ENCODE measurements at regions not wholly inside any gene's neighbourhood (a gene's known extent, or its start where the extent isn't known, plus 50 kb on each side); places are given as distances from the start of the nearest gene placed in this dataset.

GRCh38 chr6:8821981-8822381 is 386.6 kb upstream of the SLC35B3 start:
- Histone ChIP-seq H3K9me3 (ENCODE audit: low read length) (no peaks in the 10 kb centered on the region), H3K9me2 (replicated peaks; ENCODE audit: low read length) (no peaks in the 10 kb centered on the region), H3K4me3 (ENCODE audit: low read length) (no peak overlapping the region), H3K4me1 (ENCODE audit: insufficient read depth, low read length) (no peaks in the 10 kb centered on the region), H2AFZ (ENCODE audit: low read length) (no peak overlapping the region), H3F3A (ENCODE audit: low read length, unreplicated experiment) (no peaks in the 10 kb centered on the region), H3K4me2 (ENCODE audit: low read length) (no peak overlapping the region), H4K20me1 (ENCODE audit: low read length) (no peaks in the 10 kb centered on the region), H3K27ac (ENCODE audit: low read length) (no peak overlapping the region), H3K36me3 (ENCODE audit: low read depth, low read length) (no peaks in the 10 kb centered on the region), H3K79me2 (ENCODE audit: low read length) (no peaks in the 10 kb centered on the region), H3K27me3 (ENCODE audit: low read length) (peaks cover 21% of the 10 kb centered on the region; the same call in 1 of the 2 replicates), H3K9ac (ENCODE audit: low read length) (no peak overlapping the region)
- DNase-seq (no peak), ATAC-seq (no peak)
- BruUV-seq (replicated peaks), result no TSS peak
- POLR2A ChIA-PET (ENCODE audit: unreplicated experiment), result no interaction called here
- intact Hi-C loops (cut with micrococcal nuclease), result no loop called here
- no peak for TF ChIP-seq CTCF (conservative IDR thresholded peaks at IDR 0.05; ENCODE audit: low read depth, low read length)
- TF ChIP-seq EZH2 (IDR thresholded peaks at IDR 0.05; ENCODE audit: low read length, unreplicated experiment), result no peak
- TF ChIP-seq EZH2phosphoT487 (IDR thresholded peaks at IDR 0.05; ENCODE audit: borderline replicate concordance, low read length), result no peak
- CTCF ChIA-PET, result no interaction called here

GRCh38 chr6:8820313-8820712 is 385.0 kb upstream of the SLC35B3 start:
- CTCF ChIA-PET, result no interaction called here
- Histone ChIP-seq H3F3A (ENCODE audit: low read length, unreplicated experiment) (no peaks in the 10 kb centered on the region), H3K4me1 (ENCODE audit: insufficient read depth, low read length) (no peaks in the 10 kb centered on the region), H3K9me2 (replicated peaks; ENCODE audit: low read length) (no peaks in the 10 kb centered on the region), H3K27ac (ENCODE audit: low read length) (no peak overlapping the region), H3K9ac (ENCODE audit: low read length) (no peak overlapping the region), H3K4me3 (ENCODE audit: low read length) (no peak overlapping the region), H3K36me3 (ENCODE audit: low read depth, low read length) (no peaks in the 10 kb centered on the region), H3K4me2 (ENCODE audit: low read length) (no peak overlapping the region), H3K27me3 (ENCODE audit: low read length) (peaks cover 20% of the 10 kb centered on the region; the same call in 1 of the 2 replicates), H3K9me3 (ENCODE audit: low read length) (no peaks in the 10 kb centered on the region), H2AFZ (ENCODE audit: low read length) (no peak overlapping the region), H4K20me1 (ENCODE audit: low read length) (no peaks in the 10 kb centered on the region), H3K79me2 (ENCODE audit: low read length) (no peaks in the 10 kb centered on the region)
- DNase-seq (no peak), ATAC-seq (no peak)
- TF ChIP-seq EZH2 (IDR thresholded peaks at IDR 0.05; ENCODE audit: low read length, unreplicated experiment) (no peak), EZH2phosphoT487 (IDR thresholded peaks at IDR 0.05; ENCODE audit: borderline replicate concordance, low read length) (no peak), CTCF (conservative IDR thresholded peaks at IDR 0.05; ENCODE audit: low read depth, low read length) (no peak)
- intact Hi-C loops (cut with micrococcal nuclease), result no loop called here
- POLR2A ChIA-PET (ENCODE audit: unreplicated experiment), result no interaction called here
- no TSS peak for BruUV-seq (replicated peaks)

- POLR2A ChIA-PET (ENCODE audit: unreplicated experiment), result no interaction called here
- H3F3A ChIP-seq (ENCODE audit: low read length, unreplicated experiment), result no peaks in the 10 kb centered on the region
- no peak overlapping the region for H3K4me3 ChIP-seq (ENCODE audit: low read length)
- no peak overlapping the region for H3K27ac ChIP-seq (ENCODE audit: low read length)
- TF ChIP-seq EZH2phosphoT487 (IDR thresholded peaks at IDR 0.05; ENCODE audit: borderline replicate concordance, low read length) (no peak), EZH2 (IDR thresholded peaks at IDR 0.05; ENCODE audit: low read length, unreplicated experiment) (no peak), CTCF (conservative IDR thresholded peaks at IDR 0.05; ENCODE audit: low read depth, low read length) (no peak)
- no peaks in the 10 kb centered on the region for H3K79me2 ChIP-seq (ENCODE audit: low read length)
- H3K36me3 ChIP-seq (ENCODE audit: low read depth, low read length), result no peaks in the 10 kb centered on the region
- peaks cover 11% of the 10 kb centered on the region; the same call in 1 of the 2 replicates for H3K27me3 ChIP-seq (ENCODE audit: low read length)
- no peak overlapping the region for H3K9ac ChIP-seq (ENCODE audit: low read length)
- H3K4me1 ChIP-seq (ENCODE audit: insufficient read depth, low read length), result no peaks in the 10 kb centered on the region
- no peak for ATAC-seq
- CTCF ChIA-PET, result no interaction called here
- DNase-seq, result no peak
- no TSS peak for BruUV-seq (replicated peaks)
- H3K4me2 ChIP-seq (ENCODE audit: low read length), result no peak overlapping the region
- no peaks in the 10 kb centered on the region for H3K9me2 ChIP-seq (replicated peaks; ENCODE audit: low read length)
- intact Hi-C loops (cut with micrococcal nuclease), result no loop called here
- H2AFZ ChIP-seq (ENCODE audit: low read length), result no peak overlapping the region
- H4K20me1 ChIP-seq (ENCODE audit: low read length), result no peaks in the 10 kb centered on the region
- no peaks in the 10 kb centered on the region for H3K9me3 ChIP-seq (ENCODE audit: low read length)
Measured at GRCh38 chr6:8819446-8819845, 384.1 kb upstream of the SLC35B3 start.

Measured in PC-3 (cell line).